Tibial nerve (tissue), 4 donors: ENCODE measurements at regions not wholly inside any gene's neighbourhood (a gene's known extent, or its start where the extent isn't known, plus 50 kb on each side); places are given as distances from the start of the nearest gene placed in this dataset.

Source experiments
- DNase-seq, 2 donors: peaks; one replicate each; pipeline ENCODE4 v3.0.0-alpha.2; 2019; ENCODE audit warnings: low spot score in 2 of 2
- H3K27ac ChIP-seq, 4 donors: fragments of 200-600 bp; sonication (generic) in 3 of 4; one replicate each; pipeline ENCODE4 v1.5.1; 2017 to 2019; ENCODE audit warnings: mild to moderate bottlenecking in 1 of 4
- H3K27me3 ChIP-seq, 2 donors: fragments of 200-600 bp; sonication (generic) in 1 of 2; one replicate each; pipeline versions ENCODE4 v1.5.1 to v1.6.0; 2017 to 2019
- H3K36me3 ChIP-seq, 3 donors: fragments of 200-600 bp; sonication (generic); one replicate each; pipeline ENCODE4 v1.5.1; 2018 to 2019
- H3K4me1 ChIP-seq, 4 donors: fragments of 200-600 bp; sonication (generic) in 3 of 4; one replicate each; pipeline ENCODE4 v1.5.1; 2017 to 2019
- H3K4me3 ChIP-seq, 4 donors: fragments of 200-600 bp; sonication (generic) in 3 of 4; one replicate each; pipeline ENCODE4 v1.5.1; 2017 to 2019; ENCODE audit warnings: mild to moderate bottlenecking in 1 of 4, moderate library complexity in 1 of 4
- H3K9me3 ChIP-seq, 4 donors: fragments of 200-600 bp; sonication (generic) in 3 of 4; one replicate each; pipeline ENCODE4 v1.5.1; 2017 to 2019
- EP300 ChIP-seq, 2 donors: sonication (generic); formaldehyde crosslinking; IDR thresholded peaks; one replicate each; pipeline ENCODE4 v1.6.1; 2017; ENCODE audit warnings: antibody characterized with exemption in 2 of 2, mild to moderate bottlenecking in 1 of 2
- POLR2A ChIP-seq, 2 donors: fragments of 450-650 bp; IDR thresholded peaks; one replicate each; pipeline ENCODE4 v1.6.1; 2017; ENCODE audit warnings: antibody characterized with exemption in 2 of 2, mild to moderate bottlenecking in 2 of 2, moderate library complexity in 2 of 2
- WGBS, 2 donors: methylation state at CpG; one replicate each; pipeline ENCODE4 v1.1.5; 2018; 5-methylcytosine and 5-hydroxymethylcytosine counted together
- TF ChIP-seq, protein P1 (sequence below), 5 experiments: fragments of 200-600 bp in 3 of 5; fragments of 450-650 bp in 2 of 5; sonication (generic) in 3 of 5; IDR thresholded peaks; one replicate each; pipeline ENCODE4 v1.5.1; 2016 to 2019; ENCODE audit warnings: antibody characterized with exemption in 5 of 5, mild to moderate bottlenecking in 3 of 5, moderate library complexity in 2 of 5

DNA sequence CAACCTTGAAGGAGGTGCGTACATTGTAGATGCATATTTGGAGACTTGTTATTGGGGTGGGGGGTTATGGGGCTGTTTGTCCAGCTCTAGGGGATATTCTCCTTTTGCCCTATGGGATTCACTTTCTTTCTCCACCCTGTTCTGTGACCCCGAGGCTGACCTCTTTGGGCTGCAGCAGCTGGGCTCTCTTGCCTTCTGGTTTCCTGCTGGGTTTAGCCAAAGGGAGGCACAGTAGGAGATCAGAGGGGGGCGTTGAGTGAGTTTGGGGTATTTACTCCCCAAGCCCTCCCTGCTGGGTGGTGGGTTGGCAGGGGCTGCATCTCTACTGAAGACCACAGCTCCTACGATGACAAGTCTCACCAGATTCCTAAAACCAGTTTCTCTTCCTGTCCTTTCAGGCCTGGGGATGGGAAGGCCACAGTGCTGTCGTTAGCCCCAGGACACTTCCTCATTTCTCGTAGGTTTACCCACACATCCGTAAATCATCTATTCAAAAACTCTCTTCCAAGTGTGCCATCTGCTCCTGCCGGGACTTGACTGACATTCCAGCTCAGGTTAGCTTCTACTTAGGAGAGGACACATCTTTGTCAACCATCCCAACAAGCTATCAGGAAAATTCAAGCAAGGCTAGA is 127.1 kb downstream of the TMEM30B start:
- WGBS, 2 donors, result 70 to 73% methylated on average over 8 of the region's 8 CpGs
- DNase-seq, result no peak
- peak overlapping the region in 2 of 4 donors; percentile 65 to 82 for H3K27ac ChIP-seq
- no peak overlapping the region for H3K4me3 ChIP-seq
- no peaks in the 10 kb centered on the region for H3K36me3 ChIP-seq
- no peaks in the 10 kb centered on the region for H3K27me3 ChIP-seq
- TF ChIP-seq POLR2A (IDR thresholded peaks at IDR 0.05) (no peak), EP300 (IDR thresholded peaks at IDR 0.05) (no peak)
- TF ChIP-seq, protein P1, sequence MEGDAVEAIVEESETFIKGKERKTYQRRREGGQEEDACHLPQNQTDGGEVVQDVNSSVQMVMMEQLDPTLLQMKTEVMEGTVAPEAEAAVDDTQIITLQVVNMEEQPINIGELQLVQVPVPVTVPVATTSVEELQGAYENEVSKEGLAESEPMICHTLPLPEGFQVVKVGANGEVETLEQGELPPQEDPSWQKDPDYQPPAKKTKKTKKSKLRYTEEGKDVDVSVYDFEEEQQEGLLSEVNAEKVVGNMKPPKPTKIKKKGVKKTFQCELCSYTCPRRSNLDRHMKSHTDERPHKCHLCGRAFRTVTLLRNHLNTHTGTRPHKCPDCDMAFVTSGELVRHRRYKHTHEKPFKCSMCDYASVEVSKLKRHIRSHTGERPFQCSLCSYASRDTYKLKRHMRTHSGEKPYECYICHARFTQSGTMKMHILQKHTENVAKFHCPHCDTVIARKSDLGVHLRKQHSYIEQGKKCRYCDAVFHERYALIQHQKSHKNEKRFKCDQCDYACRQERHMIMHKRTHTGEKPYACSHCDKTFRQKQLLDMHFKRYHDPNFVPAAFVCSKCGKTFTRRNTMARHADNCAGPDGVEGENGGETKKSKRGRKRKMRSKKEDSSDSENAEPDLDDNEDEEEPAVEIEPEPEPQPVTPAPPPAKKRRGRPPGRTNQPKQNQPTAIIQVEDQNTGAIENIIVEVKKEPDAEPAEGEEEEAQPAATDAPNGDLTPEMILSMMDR (IDR thresholded peaks at IDR 0.05), result no peak
- no peaks in the 10 kb centered on the region for H3K9me3 ChIP-seq
- H3K4me1 ChIP-seq, result peaks cover 0 to 41% (median 6%) of the 10 kb centered on the region in 4 donors

DNA sequence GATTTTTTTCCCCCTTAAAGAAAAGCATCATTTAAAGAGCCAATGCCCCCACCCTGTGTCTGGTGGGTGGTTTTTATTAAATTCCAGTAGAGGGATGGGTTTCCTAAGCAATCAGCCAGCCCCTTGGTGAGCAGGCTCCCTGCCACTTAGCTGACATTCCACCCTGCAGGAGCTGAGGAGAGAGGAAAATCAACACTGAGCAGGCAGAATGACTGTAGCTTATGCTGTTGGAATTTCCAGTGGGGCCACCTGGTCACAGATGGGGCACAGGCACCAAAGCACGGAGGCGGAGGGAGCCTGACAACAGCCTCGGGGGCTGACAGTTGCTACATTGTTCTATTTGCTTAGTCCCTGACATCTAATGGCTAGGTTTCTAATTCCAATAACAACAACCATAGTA is 127.7 kb downstream of the TMEM30B start:
- peak overlapping the region in 2 of 4 donors; percentile 65 to 82 for H3K27ac ChIP-seq

DNA sequence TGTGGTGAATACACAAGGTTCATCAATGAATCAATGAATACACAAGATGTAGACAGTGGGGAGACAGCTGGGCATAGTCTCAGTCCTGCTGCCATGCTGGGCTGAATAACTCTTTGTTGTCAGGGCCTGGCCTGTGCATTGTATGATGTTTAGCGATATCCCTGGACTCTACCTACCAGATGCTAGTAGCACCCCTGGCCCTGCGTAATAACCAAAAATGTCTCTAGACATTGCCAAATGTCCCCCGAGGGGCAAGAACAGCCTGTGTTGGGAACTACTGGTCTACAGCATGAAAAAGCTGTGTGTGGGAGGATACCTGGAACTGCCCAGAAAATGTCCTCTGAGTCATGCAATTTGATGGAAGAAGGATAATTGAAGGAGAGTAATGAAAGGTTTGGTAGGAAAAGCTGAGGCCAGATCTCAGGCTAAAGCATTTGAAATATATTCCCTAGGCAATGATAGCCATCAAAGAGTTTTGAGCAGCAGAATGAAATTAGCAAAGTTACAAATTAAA is 128.2 kb downstream of the TMEM30B start:
- peak overlapping the region in 2 of 4 donors; percentile 65 to 82 for H3K27ac ChIP-seq
- WGBS, 2 donors, result 62 to 63% methylated on average over 3 of the region's 3 CpGs
- DNase-seq, result no peak

More for the DNA sequence above, 127.7 kb downstream of the TMEM30B start:
- WGBS, 2 donors, result 43 to 58% methylated on average over 3 of the region's 3 CpGs
- Histone ChIP-seq H3K4me3 (no peak overlapping the region), H3K4me1 (peaks cover 0 to 43% (median 8%) of the 10 kb centered on the region in 4 donors), H3K27me3 (no peaks in the 10 kb centered on the region), H3K9me3 (no peaks in the 10 kb centered on the region), H3K36me3 (no peaks in the 10 kb centered on the region)
- TF ChIP-seq EP300 (IDR thresholded peaks at IDR 0.05) (no peak), POLR2A (IDR thresholded peaks at IDR 0.05) (no peak)
- TF ChIP-seq, protein P1 (IDR thresholded peaks at IDR 0.05), result no peak
- DNase-seq, result no peak

DNA sequence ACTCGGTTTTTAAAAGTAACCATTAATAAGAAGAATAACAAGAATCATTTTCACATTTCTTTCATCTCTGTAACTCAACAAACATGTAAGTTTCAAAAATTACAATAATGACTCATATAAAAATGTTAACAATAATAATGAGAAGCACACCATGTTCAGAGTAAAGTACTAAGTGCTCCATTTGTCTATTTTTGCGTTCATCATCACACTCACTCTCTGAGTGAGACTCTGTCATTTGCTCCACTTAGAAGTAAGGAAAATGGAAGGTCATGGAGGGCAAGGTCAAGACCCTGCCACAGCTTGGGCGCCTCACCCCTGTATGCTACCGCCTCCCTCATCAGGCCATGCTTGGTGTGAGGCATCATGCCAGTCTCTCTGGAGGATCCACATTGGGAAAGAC is 129.9 kb downstream of the TMEM30B start:
- Histone ChIP-seq H3K27me3 (no peaks in the 10 kb centered on the region), H3K36me3 (no peaks in the 10 kb centered on the region), H3K27ac (peak overlapping the region in 2 of 4 donors; percentile 53 to 82), H3K4me1 (peaks cover 0 to 65% (median 13%) of the 10 kb centered on the region in 4 donors), H3K9me3 (no peaks in the 10 kb centered on the region), H3K4me3 (no peak overlapping the region)
- WGBS, 2 donors, result 51 to 67% methylated on average over 4 of the region's 4 CpGs
- TF ChIP-seq, protein P1 (IDR thresholded peaks at IDR 0.05), result no peak
- TF ChIP-seq POLR2A (IDR thresholded peaks at IDR 0.05), result no peak
- no peak for TF ChIP-seq EP300 (IDR thresholded peaks at IDR 0.05)
- DNase-seq, result no peak

More for the DNA sequence above, 128.2 kb downstream of the TMEM30B start:
- Histone ChIP-seq H3K27me3 (no peaks in the 10 kb centered on the region), H3K36me3 (no peaks in the 10 kb centered on the region), H3K4me3 (no peak overlapping the region), H3K4me1 (peaks cover 0 to 48% (median 10%) of the 10 kb centered on the region in 4 donors), H3K9me3 (no peaks in the 10 kb centered on the region)
- TF ChIP-seq, protein P1 (IDR thresholded peaks at IDR 0.05), result no peak
- TF ChIP-seq POLR2A (IDR thresholded peaks at IDR 0.05) (no peak), EP300 (IDR thresholded peaks at IDR 0.05) (no peak)

DNA sequence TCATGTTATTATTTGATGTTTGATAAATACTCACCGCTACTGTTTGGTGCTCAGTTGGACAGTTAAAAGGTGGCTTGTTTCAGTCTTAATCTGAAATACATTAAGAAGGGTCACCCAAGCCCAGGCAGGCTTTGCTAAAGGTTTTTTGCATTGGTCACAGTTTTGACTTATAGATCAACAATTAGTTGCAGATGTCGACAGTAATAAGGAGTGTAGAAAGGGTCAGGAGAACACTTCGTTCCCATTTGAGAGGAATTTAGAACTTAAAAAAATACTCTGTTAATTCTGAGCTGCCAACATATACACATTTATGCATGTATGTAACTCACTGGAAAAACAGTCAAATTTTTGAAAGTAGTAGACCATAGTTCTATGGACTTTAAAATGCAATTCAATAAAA is 130.3 kb downstream of the TMEM30B start:
- 54 to 64% methylated on average over 3 of the region's 3 CpGs for WGBS, 2 donors
- no peaks in the 10 kb centered on the region for H3K9me3 ChIP-seq
- no peaks in the 10 kb centered on the region for H3K27me3 ChIP-seq
- no peak for DNase-seq
- TF ChIP-seq POLR2A (IDR thresholded peaks at IDR 0.05) (no peak), EP300 (IDR thresholded peaks at IDR 0.05) (no peak)
- TF ChIP-seq, protein P1 (IDR thresholded peaks at IDR 0.05), result no peak
- H3K4me3 ChIP-seq, result no peak overlapping the region
- no peaks in the 10 kb centered on the region for H3K36me3 ChIP-seq
- peaks cover 0 to 69% (median 15%) of the 10 kb centered on the region in 4 donors for H3K4me1 ChIP-seq
- H3K27ac ChIP-seq, result peak overlapping the region in 2 of 4 donors; percentile 82 to 92
